H9 (cell line): ENCODE measurements at regions not wholly inside any gene's neighbourhood (a gene's known extent, or its start where the extent isn't known, plus 50 kb on each side); places are given as distances from the start of the nearest gene placed in this dataset.

ENCODE experiments used
- DNase-seq: peaks from one replicate; pipeline ENCODE4 v3.0.0-alpha.2; 2017
- H2AFZ ChIP-seq: one replicate; pipeline ENCODE4 v1.6.1; 2013; ENCODE audit warnings: mild to moderate bottlenecking, low read length, control low read depth, moderate library complexity
- H2AK5ac ChIP-seq: 2 replicates; pipeline ENCODE4 v1.6.1; 2013; ENCODE audit warnings: low read length, control low read depth, mixed read lengths; ENCODE audit not compliant: insufficient read length
- H2BK120ac ChIP-seq: one replicate; pipeline ENCODE4 v1.6.1; 2013; ENCODE audit warnings: low read depth, mild to moderate bottlenecking, low read length, control low read depth, inconsistent platforms; ENCODE audit not compliant: poor library complexity, severe bottlenecking
- H2BK12ac ChIP-seq: 2 replicates; pipeline ENCODE4 v1.6.1; 2013; ENCODE audit warnings: low read length, control low read depth, mixed read lengths, low read depth; ENCODE audit not compliant: insufficient read length
- H2BK15ac ChIP-seq: 2 replicates; pipeline ENCODE4 v1.6.1; 2013; ENCODE audit warnings: low read depth, low read length, control low read depth
- H2BK20ac ChIP-seq: one replicate; pipeline ENCODE4 v1.6.1; 2013; ENCODE audit warnings: low read depth, mild to moderate bottlenecking, low read length, control low read depth, inconsistent platforms; ENCODE audit not compliant: poor library complexity, severe bottlenecking
- H2BK5ac ChIP-seq: 2 replicates; pipeline ENCODE4 v1.6.1; 2013; ENCODE audit warnings: low read length, control low read depth, mixed read lengths; ENCODE audit not compliant: insufficient read length
- H3K14ac ChIP-seq: 2 replicates; pipeline ENCODE4 v1.6.1; 2013; ENCODE audit warnings: low read length, control low read depth; ENCODE audit not compliant: insufficient read depth
- H3K18ac ChIP-seq: 2 replicates; pipeline ENCODE4 v1.6.1; 2013; ENCODE audit warnings: low read depth, mild to moderate bottlenecking, mixed read lengths, low read length, control low read depth; ENCODE audit not compliant: insufficient read length
- H3K23ac ChIP-seq: 2 replicates; pipeline ENCODE4 v1.6.1; 2013; ENCODE audit warnings: low read length, control low read depth, mixed read lengths, low read depth; ENCODE audit not compliant: insufficient read length
- H3K23me2 ChIP-seq: 2 replicates; pipeline ENCODE4 v1.6.1; 2013; ENCODE audit warnings: low read depth, mild to moderate bottlenecking, mixed read lengths, low read length, control low read depth; ENCODE audit not compliant: insufficient read length, poor library complexity, severe bottlenecking
- H3K27ac ChIP-seq: 2 replicates; pipeline ENCODE4 v1.5.1; 2013; ENCODE audit warnings: low read length, control low read depth, mixed read lengths, low read depth; ENCODE audit not compliant: insufficient read length
- H3K27me3 ChIP-seq: 2 replicates; pipeline ENCODE4 v1.6.1; 2013; ENCODE audit warnings: low read length, control low read depth, inconsistent platforms; ENCODE audit not compliant: insufficient read depth
- H3K4ac ChIP-seq: 2 replicates; pipeline ENCODE4 v1.6.1; 2013; ENCODE audit warnings: low read depth, mild to moderate bottlenecking, control low read depth, inconsistent platforms, low read length, moderate library complexity
- H3K4me1 ChIP-seq: 2 replicates; pipeline ENCODE4 v1.6.1; 2013; ENCODE audit warnings: low read length, control low read depth, inconsistent platforms; ENCODE audit not compliant: insufficient read depth
- H3K4me2 ChIP-seq: 2 replicates; pipeline ENCODE4 v1.6.1; 2013; ENCODE audit warnings: low read length, control low read depth, mixed read lengths; ENCODE audit not compliant: insufficient read length, insufficient read depth
- H3K56ac ChIP-seq: 2 replicates; pipeline ENCODE4 v1.6.1; 2013; ENCODE audit warnings: low read depth, mild to moderate bottlenecking, mixed read lengths, low read length, control low read depth; ENCODE audit not compliant: insufficient read length
- H3K79me1 ChIP-seq: 2 replicates; pipeline ENCODE4 v1.6.1; 2013; ENCODE audit warnings: low read depth, mild to moderate bottlenecking, moderate library complexity, low read length, control low read depth, inconsistent platforms; ENCODE audit not compliant: insufficient read depth, poor library complexity, severe bottlenecking
- H3K79me2 ChIP-seq: 2 replicates; pipeline ENCODE4 v1.6.1; 2013; ENCODE audit warnings: low read length, control low read depth, inconsistent platforms; ENCODE audit not compliant: insufficient read depth
- H3K9ac ChIP-seq: 2 replicates; pipeline ENCODE4 v1.6.1; 2013; ENCODE audit warnings: low read length, control low read depth, mixed read lengths; ENCODE audit not compliant: insufficient read length; ENCODE audit errors: extremely low read depth
- H3K9me3 ChIP-seq: one replicate; pipeline ENCODE4 v1.6.1; 2013; ENCODE audit warnings: low read depth, low read length, inconsistent platforms; ENCODE audit not compliant: control insufficient read depth
- H3T11ph ChIP-seq: one replicate; pipeline ENCODE4 v1.6.1; 2013; ENCODE audit warnings: mild to moderate bottlenecking, low read length, control low read depth, inconsistent platforms
- H4K20me1 ChIP-seq: one replicate; pipeline ENCODE4 v1.6.1; 2013; ENCODE audit not compliant: control insufficient read depth, insufficient read length, insufficient read depth
- H4K5ac ChIP-seq: 2 replicates; pipeline ENCODE4 v1.6.1; 2013; ENCODE audit warnings: low read depth, mild to moderate bottlenecking, mixed read lengths, low read length, control low read depth; ENCODE audit not compliant: insufficient read length
- H4K8ac ChIP-seq: replicated peaks from 2 replicates; pipeline ENCODE4 v1.6.1; 2013; ENCODE audit warnings: low read length, control low read depth, mixed read lengths, low read depth; ENCODE audit not compliant: insufficient read length
- H4K91ac ChIP-seq: 2 replicates; pipeline ENCODE4 v1.6.1; 2013; ENCODE audit warnings: low read depth, mild to moderate bottlenecking, moderate library complexity, mixed read lengths, low read length, control low read depth; ENCODE audit not compliant: insufficient read length
- H3K27ac Mint-ChIP-seq, 3 experiments: 2 replicates in 2 of 3; 3 replicates in 1 of 3; pipeline ENCODE4 v1.8.0; 2020 to 2021; ENCODE audit warnings: mixed read lengths in 3 of 3, mild to moderate bottlenecking in 1 of 3, moderate library complexity in 1 of 3
- H3K27me3 Mint-ChIP-seq: 2 replicates; pipeline ENCODE4 v1.8.0; 2021; ENCODE audit warnings: low read depth, mild to moderate bottlenecking, moderate library complexity, mixed read lengths
- H3K36me3 Mint-ChIP-seq, 3 experiments: 2 replicates in 2 of 3; 3 replicates in 1 of 3; pipeline ENCODE4 v1.8.0; 2020 to 2021; ENCODE audit warnings: low read depth in 3 of 3, mixed read lengths in 3 of 3; ENCODE audit not compliant: insufficient read depth in 1 of 3
- H3K4me1 Mint-ChIP-seq, 2 experiments: 2 replicates each; pipeline ENCODE4 v1.8.0; 2020; ENCODE audit warnings: mixed read lengths in 2 of 2
- H3K4me3 Mint-ChIP-seq, 2 experiments: 2 replicates in 1 of 2; 3 replicates in 1 of 2; pipeline ENCODE4 v1.8.0; 2020 to 2021; ENCODE audit warnings: mild to moderate bottlenecking in 2 of 2, mixed read lengths in 2 of 2, moderate library complexity in 1 of 2
- H3K9me3 Mint-ChIP-seq, 2 experiments: 2 replicates in 1 of 2; 3 replicates in 1 of 2; pipeline ENCODE4 v1.8.0; 2020; ENCODE audit warnings: mild to moderate bottlenecking in 2 of 2, mixed read lengths in 2 of 2, moderate library complexity in 1 of 2
- WGBS: extraction: QIAGEN DNeasy Blood & Tissue Kit; methylation state at CpG from one replicate; pipeline ENCODE4 v1.1.7; 2013; ENCODE audit warnings: missing lambda C conversion rate, low lambda C conversion rate, mixed read lengths; ENCODE audit not compliant: insufficient read length; ENCODE audit errors: extremely low coverage; 5-methylcytosine and 5-hydroxymethylcytosine counted together
- TF ChIP-seq, protein P1 (sequence below): fragments of 200-600 bp; sonication (generic); conservative IDR thresholded peaks from 3 replicates; pipeline ENCODE4 v1.8.0; 2021; ENCODE audit warnings: antibody characterized with exemption, mild to moderate bottlenecking

DNA sequence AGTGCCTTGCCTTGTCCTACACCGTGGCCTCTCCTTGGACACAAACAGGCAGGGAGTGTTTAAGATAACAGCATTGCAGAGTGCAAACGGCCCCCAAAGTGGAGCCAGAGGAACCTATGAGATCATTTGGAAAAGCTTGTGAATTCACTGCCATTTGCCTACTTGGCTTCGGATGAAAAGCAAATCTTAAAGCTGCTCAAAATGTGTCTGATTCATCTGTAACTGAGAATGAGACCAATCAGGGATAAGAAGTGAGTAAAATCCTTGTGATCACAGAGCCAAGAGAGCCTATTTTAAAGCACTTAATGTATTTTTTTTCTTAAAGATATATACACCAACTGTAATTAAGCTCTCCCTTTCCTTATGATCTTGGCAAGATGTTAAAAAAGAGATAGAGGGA, 65.7 kb upstream of the BACH2 start:
- no peak overlapping the region for H4K8ac ChIP-seq
- no CpG with 5 or more reads among the region's 3 CpGs for WGBS
- no peaks in the 10 kb centered on the region for H3K36me3 Mint-ChIP-seq

More for the DNA sequence above, 65.7 kb upstream of the BACH2 start:
- Mint-ChIP-seq H3K27me3 (peaks cover 2% of the 10 kb centered on the region; the same call in 1 of the 2 replicates), H3K4me3 (no peak overlapping the region), H3K27ac (no peak overlapping the region), H3K9me3 (no peaks in the 10 kb centered on the region), H3K4me1 (peaks cover 23 to 25% of the 10 kb centered on the region in 2 experiments)
- Histone ChIP-seq H3K79me1 (no peaks in the 10 kb centered on the region), H3T11ph (no peak overlapping the region), H2BK5ac (no peak overlapping the region), H4K20me1 (no peaks in the 10 kb centered on the region), H2AK5ac (no peak overlapping the region), H2BK12ac (no peak overlapping the region), H2AFZ (peak overlapping the region; percentile 33), H3K9me3 (no peaks in the 10 kb centered on the region), H3K4ac (no peak overlapping the region), H3K4me1 (peaks cover 7% of the 10 kb centered on the region; the same call in 1 of the 2 replicates), H3K18ac (no peak overlapping the region), H3K56ac (no peak overlapping the region), H3K79me2 (no peaks in the 10 kb centered on the region), H3K9ac (no peak overlapping the region), H4K91ac (no peak overlapping the region), H3K14ac (no peak overlapping the region), H3K23me2 (no peaks in the 10 kb centered on the region), H2BK15ac (no peak overlapping the region), H2BK120ac (no peak overlapping the region), H4K5ac (no peak overlapping the region), H2BK20ac (no peak overlapping the region), H3K23ac (no peak overlapping the region), H3K27me3 (no peaks in the 10 kb centered on the region), H3K4me2 (no peak overlapping the region), H3K27ac (no peak overlapping the region)
- no peak for DNase-seq
- TF ChIP-seq, protein P1, sequence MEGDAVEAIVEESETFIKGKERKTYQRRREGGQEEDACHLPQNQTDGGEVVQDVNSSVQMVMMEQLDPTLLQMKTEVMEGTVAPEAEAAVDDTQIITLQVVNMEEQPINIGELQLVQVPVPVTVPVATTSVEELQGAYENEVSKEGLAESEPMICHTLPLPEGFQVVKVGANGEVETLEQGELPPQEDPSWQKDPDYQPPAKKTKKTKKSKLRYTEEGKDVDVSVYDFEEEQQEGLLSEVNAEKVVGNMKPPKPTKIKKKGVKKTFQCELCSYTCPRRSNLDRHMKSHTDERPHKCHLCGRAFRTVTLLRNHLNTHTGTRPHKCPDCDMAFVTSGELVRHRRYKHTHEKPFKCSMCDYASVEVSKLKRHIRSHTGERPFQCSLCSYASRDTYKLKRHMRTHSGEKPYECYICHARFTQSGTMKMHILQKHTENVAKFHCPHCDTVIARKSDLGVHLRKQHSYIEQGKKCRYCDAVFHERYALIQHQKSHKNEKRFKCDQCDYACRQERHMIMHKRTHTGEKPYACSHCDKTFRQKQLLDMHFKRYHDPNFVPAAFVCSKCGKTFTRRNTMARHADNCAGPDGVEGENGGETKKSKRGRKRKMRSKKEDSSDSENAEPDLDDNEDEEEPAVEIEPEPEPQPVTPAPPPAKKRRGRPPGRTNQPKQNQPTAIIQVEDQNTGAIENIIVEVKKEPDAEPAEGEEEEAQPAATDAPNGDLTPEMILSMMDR, result no peak
